Prostate gland (tissue), 2 donors: ENCODE measurements at regions not wholly inside any gene's neighbourhood (a gene's known extent, or its start where the extent isn't known, plus 50 kb on each side); places are given as distances from the start of the nearest gene placed in this dataset.

Experiments used
- CTCF ChIP-seq, 4 experiments: fragments of 200-600 bp in 2 of 4; fragments of 450-650 bp in 2 of 4; sonication (generic) in 2 of 4; IDR thresholded peaks; 1 replicate in 3 of 4; 2 replicates in 1 of 4; pipeline ENCODE4 v1.5.1; 2016 to 2019; ENCODE audit warnings: antibody characterized with exemption in 4 of 4, mild to moderate bottlenecking in 2 of 4, moderate library complexity in 2 of 4
- POLR2AphosphoS5 ChIP-seq: sonication (generic); formaldehyde crosslinking; IDR thresholded peaks from one replicate; pipeline ENCODE4 v1.6.1; 2017; ENCODE audit warnings: antibody characterized with exemption

- TF ChIP-seq CTCF (IDR thresholded peaks at IDR 0.05) (no peak), POLR2AphosphoS5 (no peak)
Measured at GRCh38 chr4:124777007-124777406, 64.5 kb upstream of the ANKRD50 start.
